Activated CD8-positive, alpha-beta memory T cell treated with anti-CD3 and anti-CD28 coated beads for 36 hours (primary cell): ENCODE measurements at regions not wholly inside any gene's neighbourhood (a gene's known extent, or its start where the extent isn't known, plus 50 kb on each side); places are given as distances from the start of the nearest gene placed in this dataset.
"Not testable (repeated sequence)": the region's sequence is repeated elsewhere in the genome, so short reads cannot be mapped to it uniquely, and the experiment has no call there.

Experiments used
- CTCF ChIA-PET: fragments of 350-600 bp; sonication (Branson Sonifier 250); formaldehyde crosslinking; loops from one replicate; lab custom pipeline; 2021; ENCODE audit warnings: antibody characterized with exemption; lab: Charles Lee
- POLR2A ChIA-PET: fragments of 350-600 bp; sonication (Branson Sonifier 250); formaldehyde crosslinking; loops from one replicate; lab custom pipeline; 2021; ENCODE audit warnings: antibody characterized with exemption; lab: Charles Lee

DNA sequence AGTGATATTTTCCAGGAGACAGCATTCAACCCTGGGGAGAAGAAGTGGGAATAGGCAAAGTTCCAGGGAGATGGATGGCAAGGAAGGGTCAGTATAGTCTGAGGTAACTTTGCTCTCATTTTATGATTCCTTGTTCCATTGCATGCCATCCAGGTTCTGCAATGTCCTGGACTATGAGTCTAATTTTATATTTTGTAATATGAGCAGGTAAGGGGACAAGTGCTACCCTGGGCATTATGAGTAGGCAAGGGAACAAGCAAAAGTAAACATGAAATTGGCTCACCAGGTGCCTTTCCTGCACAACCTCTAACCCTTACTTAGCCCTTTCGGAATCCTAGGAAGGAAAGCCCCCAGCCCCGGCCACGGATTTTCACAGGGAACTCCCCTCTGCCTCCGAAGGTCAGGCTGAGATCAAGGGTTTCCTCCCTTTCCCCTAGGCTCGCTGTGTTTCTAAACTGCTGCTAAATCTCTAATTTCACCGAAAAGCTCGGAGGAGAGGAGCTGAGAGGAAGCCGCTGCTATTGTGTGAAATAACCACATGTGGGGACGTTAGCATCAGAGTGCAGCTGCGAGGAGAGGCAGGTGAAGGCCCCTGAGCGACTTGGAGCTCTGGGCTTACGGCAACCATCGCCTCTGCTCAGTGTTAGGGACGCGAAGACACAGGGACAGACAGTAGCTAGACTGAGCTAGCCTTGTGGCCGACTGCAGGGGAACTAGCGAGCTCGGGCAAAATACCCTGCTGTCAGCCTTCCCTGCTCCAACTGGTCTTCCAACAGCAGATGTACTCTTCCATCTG, 194.7 kb downstream of the KDM5D start:
- ChIA-PET CTCF (no interaction called here), POLR2A (no interaction called here)

DNA sequence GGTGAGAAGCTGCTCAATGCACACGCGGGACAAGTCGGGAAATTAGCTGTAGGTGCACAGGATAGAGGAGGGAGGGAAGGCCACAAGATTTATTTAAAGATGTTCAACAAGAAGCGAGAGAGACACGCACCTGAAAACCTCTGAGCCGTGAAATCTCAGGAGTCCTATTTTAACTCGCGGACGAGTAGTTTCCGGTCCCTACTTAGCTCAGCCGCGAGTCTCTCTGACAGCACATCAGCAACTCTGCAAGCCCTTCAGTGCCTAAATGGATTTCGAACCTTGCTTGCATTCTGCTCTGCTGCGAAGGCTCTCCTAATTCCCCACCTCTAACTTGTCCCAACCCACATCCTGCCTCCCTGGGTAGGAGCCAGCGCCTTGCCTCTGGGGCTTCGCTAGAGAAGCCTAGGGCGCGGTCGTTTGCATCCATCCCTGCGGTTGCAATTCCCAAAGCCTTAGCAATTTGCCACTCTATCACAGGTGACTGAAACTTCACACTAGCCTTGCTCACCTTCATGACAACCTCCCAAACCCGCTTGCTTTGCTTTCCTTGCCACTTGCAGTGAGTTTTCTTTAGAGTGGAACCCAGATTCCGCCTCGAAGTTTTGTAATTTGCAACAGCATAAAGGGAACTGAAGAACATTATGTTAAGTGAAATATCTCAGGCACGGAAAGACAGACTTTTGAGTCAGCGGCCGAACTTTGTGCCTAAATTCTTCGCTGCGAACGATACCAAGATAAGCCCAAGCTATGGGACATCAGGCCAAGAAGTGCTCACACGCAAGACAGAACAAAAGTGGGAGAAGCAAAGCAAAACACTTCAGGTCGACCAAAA, 202.8 kb downstream of the KDM5D start:
- CTCF ChIA-PET: no interaction called here

GRCh38 chrY:19535697-19536096, 208.8 kb downstream of the KDM5D start:
- POLR2A ChIA-PET, CTCF ChIA-PET: not testable (repeated sequence)

More for the DNA sequence above, 202.8 kb downstream of the KDM5D start:
- POLR2A ChIA-PET: no interaction called here

- POLR2A ChIA-PET: no interaction called here
- CTCF ChIA-PET: no interaction called here
Observed at GRCh38 chrY:19521976-19522375, 222.6 kb downstream of the KDM5D start.

DNA sequence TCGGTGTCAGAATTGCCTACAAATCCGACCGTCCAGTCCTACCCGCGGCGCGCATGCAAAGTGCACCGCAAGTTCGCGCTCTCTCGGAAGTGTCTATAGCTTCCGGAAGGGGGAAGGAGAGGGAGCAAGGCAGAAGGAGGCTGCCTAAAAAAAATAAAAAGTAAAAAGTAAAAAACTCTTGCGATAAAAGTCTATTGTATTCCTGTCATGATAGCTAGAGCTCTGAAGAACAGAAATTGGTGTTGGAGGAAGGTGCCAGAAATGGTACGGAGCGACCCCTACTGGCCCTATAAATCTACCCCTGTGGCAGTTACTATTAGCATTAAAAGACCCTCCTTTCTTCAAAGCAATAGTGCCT, 241.5 kb downstream of the KDM5D start:
- CTCF ChIA-PET: no interaction called here
- POLR2A ChIA-PET: interaction anchor here (1.6 kb wide), 1 partner anchor 64 kb away, joined by 8 read pairs; no protein-coding TSS in a partner anchor

GRCh38 chrY:19502169-19503091, 242.1 kb downstream of the KDM5D start:
- ChIA-PET POLR2A (interaction anchor here (1.6 kb wide), 1 partner anchor 65 kb away, joined by 8 read pairs; no protein-coding TSS in a partner anchor), CTCF (no interaction called here)

GRCh38 chrY:19498556-19498955, 246.0 kb downstream of the KDM5D start:
- CTCF ChIA-PET: no interaction called here

DNA sequence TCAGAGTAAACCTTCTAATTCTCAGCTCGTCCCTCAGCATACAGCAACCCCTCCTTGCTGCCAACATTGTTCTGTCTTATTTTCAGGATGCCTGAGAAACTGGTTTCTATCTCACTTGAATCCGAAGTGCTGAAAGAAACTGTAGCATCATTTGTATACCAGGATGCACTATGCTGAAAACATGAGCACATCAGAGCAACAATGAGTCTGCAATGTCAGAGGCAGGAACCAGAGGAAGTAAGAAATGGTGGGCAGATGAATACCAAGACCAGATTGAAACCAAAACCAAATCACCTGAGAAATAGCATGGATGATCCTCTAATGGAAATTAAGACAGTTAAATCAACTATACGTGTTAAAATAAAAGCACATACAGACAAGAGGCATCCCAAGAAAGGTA, 257.0 kb downstream of the KDM5D start:
- CTCF ChIA-PET: no interaction called here
- POLR2A ChIA-PET: no interaction called here

More at GRCh38 chrY:19498556-19498955, 246.0 kb downstream of the KDM5D start:
- POLR2A ChIA-PET: no interaction called here

DNA sequence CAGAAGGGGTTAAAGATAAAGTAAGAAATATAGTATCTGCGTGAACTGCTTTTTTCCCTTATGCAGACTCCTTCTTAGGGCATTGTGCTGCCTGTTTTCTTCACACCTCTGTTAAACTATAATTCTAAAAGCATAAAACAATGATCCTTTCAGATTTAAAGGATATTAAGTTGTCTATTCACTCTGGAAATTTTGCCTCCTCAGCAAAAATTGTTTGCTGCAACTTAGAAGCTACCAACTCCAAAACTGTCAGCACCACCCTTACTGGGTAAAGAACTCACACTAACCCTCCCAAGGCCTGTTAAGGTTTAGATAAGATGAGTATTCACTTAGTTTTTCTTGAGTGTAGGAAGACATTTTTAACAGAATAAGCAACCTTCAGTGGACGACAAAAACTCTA, 259.5 kb downstream of the KDM5D start:
- CTCF ChIA-PET: no interaction called here
- POLR2A ChIA-PET: no interaction called here

GRCh38 chrY:19479141-19479540, 265.4 kb downstream of the KDM5D start:
- CTCF ChIA-PET: no interaction called here

DNA sequence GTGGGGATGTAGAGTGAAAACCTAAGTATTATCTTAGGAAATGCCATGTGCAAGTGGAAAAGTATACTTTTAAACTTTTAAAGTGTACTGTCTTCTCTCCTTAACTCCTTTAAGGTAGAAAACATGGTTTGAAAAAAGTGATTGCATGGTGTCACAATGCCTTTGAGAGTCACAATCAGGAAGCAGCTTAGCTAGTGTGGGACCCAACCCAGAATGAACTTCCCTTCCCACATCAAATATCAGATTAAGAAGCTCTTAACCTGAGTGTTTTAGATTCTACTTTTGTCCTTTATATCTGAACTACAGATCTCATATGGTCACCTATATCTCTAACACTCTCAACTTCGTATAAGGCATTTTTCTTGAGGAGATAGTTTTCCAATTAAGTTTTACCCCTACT, 266.6 kb downstream of the KDM5D start:
- CTCF ChIA-PET: no interaction called here
- POLR2A ChIA-PET: no interaction called here

More at GRCh38 chrY:19479141-19479540, 265.4 kb downstream of the KDM5D start:
- POLR2A ChIA-PET: no interaction called here

DNA sequence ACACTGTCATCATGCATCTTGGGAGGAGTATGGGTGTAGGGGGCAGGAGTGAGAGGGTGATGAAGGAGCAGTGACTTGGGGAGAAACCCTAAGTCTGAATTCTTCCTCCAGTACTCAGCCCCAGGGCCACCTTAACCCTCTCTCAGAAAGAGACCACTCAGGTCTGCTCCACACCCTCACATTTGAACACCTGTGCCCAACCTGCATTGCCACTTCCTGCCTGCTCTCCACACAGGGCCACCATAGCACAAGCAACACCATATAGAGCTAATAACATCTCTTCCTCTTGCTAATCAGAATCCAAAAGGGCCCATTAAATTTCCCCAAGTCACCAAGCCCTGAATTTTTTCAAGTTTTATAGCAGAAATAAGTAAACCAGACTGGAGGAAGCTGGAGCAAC, 278.7 kb downstream of the KDM5D start:
- POLR2A ChIA-PET: no interaction called here
- CTCF ChIA-PET: no interaction called here

DNA sequence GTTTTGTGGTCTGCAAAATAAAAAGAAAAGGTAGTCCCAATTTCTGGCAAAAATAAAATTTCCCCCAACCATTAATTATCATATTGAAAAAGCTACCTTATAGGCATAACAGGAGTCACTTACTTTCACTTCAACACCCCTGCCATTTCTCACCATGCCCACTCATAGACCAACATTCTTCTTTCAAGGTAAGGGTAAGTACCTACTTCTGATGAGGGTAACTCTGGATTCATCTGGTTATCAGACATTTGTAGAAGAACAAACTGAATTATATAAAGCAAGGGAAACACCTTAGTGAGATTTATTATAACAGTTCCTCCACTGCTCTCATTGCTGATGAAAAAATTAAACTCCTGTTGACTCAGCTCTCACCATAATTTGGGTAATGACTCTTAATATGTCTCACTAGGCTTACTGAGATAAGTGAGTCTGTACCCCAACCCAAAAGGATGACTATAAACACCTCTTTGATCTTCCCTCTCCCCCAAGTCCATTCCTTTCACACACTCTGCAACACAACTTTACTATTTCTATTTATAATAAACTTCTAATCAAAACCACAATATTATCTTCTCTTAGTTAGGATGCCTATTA, 287.6 kb downstream of the KDM5D start:
- ChIA-PET CTCF (no interaction called here), POLR2A (no interaction called here)

DNA sequence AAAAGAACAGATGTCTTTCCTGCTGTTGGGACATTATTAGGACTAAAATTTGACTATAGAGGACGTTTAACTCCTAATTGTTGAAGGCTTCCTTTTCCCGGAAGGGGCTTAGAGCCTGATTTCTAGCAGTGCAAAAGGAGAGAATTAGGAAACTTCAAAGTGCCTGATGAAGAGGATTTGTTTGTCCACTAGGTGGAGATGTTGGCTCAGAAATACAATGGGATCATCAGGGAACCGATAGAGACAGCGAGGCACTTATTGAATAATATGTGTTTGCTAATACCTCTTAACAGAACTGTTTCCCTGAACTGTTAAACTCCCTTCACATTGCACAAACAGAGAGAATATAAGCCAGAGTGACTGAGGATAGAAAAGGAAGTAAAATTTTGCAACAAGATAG, 311.5 kb downstream of the KDM5D start:
- POLR2A ChIA-PET: no interaction called here
- CTCF ChIA-PET: no interaction called here

DNA sequence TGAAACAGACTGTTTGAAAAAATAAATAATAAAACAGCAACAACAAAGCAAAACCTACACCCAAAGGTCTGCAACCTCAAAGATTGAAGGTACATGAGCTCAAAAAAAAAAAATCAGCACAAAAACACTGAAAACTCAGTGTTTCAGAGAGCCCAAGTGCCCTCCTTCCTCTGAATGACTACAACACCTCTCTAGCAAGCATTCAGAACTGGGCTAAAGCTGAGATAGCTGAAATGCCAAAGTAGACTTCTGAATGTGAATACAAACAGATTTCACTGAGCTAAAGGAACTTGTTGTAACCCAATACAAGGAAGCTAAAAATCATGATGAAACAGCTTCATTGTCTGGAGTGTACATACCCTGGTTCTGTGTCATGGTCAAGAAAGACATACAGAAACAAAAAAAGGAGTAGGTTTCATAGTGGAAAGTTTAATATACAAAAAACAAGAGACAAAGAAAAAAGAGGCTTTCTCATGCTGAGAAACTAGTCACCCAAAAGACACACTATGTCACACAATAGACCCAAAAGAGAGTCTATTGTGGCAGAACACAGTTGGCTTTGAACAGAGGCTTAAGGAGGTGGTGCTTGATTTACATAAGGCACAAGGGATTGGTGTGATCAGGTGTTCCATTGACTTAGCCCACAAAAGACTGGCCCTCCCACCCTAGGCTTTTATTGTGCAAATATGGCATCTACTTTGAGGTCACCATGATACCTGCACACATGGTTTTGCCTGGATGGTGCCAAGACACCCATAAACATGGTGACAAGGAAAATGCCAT, 316.6 kb downstream of the KDM5D start:
- POLR2A ChIA-PET: no interaction called here
- CTCF ChIA-PET: no interaction called here

DNA sequence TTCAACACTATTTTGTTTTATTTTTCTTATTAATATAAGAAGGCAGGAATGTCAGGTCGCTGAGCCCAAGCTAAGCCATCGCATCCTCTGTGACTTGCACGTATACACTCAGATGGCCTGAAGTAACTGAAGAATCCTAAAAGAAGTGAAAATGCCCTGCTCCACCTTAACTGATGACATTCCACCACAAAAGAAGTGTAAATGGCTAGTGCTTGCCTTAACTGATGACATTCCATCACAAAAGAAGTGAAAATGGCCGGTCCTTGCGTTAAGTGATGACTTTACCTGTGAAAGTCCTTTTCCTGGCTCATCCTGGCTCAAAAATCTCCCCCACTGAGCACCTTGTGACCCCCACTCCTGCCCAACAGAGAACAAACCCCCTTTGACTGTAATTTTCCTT, 317.3 kb downstream of the KDM5D start:
- POLR2A ChIA-PET, CTCF ChIA-PET: not testable (repeated sequence)

- CTCF ChIA-PET: no interaction called here
Observed at GRCh38 chrY:19410980-19411766, 333.4 kb downstream of the KDM5D start.

GRCh38 chrY:19406246-19406645, 338.3 kb downstream of the KDM5D start:
- CTCF ChIA-PET: no interaction called here

More at GRCh38 chrY:19410980-19411766, 333.4 kb downstream of the KDM5D start:
- POLR2A ChIA-PET: no interaction called here

More at GRCh38 chrY:19406246-19406645, 338.3 kb downstream of the KDM5D start:
- POLR2A ChIA-PET: no interaction called here
